Brain microvascular endothelial cell (primary cell): ENCODE measurements at regions not wholly inside any gene's neighbourhood (a gene's known extent, or its start where the extent isn't known, plus 50 kb on each side); places are given as distances from the start of the nearest gene placed in this dataset.

Source experiments
- DNase-seq: peaks from one replicate; pipeline ENCODE4 v3.0.0-alpha.2; 2020
- H3K27ac ChIP-seq: fragments of 250-450 bp; sonication (Bioruptor Pico); 2 replicates; pipeline ENCODE4 v1.5.1; 2020; ENCODE audit warnings: mild to moderate bottlenecking, moderate library complexity
- H3K27me3 ChIP-seq: fragments of 250-450 bp; sonication (Bioruptor Pico); replicated peaks from 2 replicates; pipeline ENCODE4 v1.5.1; 2020; ENCODE audit warnings: mild to moderate bottlenecking
- H3K36me3 ChIP-seq: fragments of 250-450 bp; sonication (Bioruptor Pico); replicated peaks from 2 replicates; pipeline ENCODE4 v1.5.1; 2020; ENCODE audit warnings: mild to moderate bottlenecking
- H3K4me3 ChIP-seq: 2 replicates; pipeline ENCODE4 v1.5.1; 2011; ENCODE audit warnings: low read depth, mild to moderate bottlenecking, control low read depth, low read length, moderate library complexity
- in situ Hi-C: cut with HindIII; loops from 2 replicates; pipeline ENCODE4 v1.10.0; 2017; ENCODE audit warnings: low sequenced_read_pairs, low pct_ligation_motif_present
- TF ChIP-seq, protein P1 (sequence below): IDR thresholded peaks from 2 replicates; pipeline ENCODE4 v1.5.1; 2011; ENCODE audit warnings: low read depth, mild to moderate bottlenecking, moderate library complexity, low read length, control low read depth, inconsistent platforms; ENCODE audit errors: missing control alignments

DNA sequence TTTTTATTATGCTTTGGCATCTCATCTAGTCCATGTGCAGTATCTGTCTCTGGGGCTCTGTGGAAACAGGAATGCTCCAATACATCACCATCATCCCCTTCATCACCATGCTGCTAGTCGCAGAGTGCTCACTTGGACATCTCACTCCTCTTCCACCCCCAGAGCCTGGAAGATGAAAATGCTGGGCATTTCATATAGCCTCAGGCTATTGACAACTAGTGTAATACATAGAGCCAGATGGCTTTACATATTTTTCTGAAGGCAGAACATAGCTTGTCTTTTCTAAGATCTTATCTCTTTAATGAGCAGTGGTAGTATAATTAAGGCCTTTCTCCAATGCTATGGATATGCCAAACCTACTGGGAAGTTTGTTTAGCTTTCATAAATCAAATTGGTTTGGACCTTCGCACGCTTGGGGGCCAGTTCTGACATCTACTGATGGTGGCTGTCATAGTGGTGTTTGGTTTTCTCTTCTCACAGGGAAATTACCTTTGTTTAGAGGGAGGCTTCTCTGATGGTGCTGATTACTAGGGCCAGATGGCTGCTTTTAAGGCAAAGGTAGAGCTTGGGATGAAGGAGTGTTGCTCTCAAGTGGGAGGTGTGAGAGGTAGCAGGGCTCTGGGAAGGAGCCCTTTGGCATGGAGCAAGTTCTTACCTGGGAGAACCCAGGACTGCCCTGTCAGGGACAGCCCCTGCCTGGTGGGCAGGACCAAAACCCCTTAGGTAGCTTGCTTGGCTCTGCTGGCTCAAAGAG lies 63.1 kb upstream of the CXCL14 start:
- Histone ChIP-seq H3K36me3 (no peaks in the 10 kb centered on the region), H3K27me3 (no peaks in the 10 kb centered on the region), H3K27ac (no peak overlapping the region), H3K4me3 (no peak overlapping the region)
- no peak for DNase-seq
- in situ Hi-C loops: no loop called here
- TF ChIP-seq, protein P1, sequence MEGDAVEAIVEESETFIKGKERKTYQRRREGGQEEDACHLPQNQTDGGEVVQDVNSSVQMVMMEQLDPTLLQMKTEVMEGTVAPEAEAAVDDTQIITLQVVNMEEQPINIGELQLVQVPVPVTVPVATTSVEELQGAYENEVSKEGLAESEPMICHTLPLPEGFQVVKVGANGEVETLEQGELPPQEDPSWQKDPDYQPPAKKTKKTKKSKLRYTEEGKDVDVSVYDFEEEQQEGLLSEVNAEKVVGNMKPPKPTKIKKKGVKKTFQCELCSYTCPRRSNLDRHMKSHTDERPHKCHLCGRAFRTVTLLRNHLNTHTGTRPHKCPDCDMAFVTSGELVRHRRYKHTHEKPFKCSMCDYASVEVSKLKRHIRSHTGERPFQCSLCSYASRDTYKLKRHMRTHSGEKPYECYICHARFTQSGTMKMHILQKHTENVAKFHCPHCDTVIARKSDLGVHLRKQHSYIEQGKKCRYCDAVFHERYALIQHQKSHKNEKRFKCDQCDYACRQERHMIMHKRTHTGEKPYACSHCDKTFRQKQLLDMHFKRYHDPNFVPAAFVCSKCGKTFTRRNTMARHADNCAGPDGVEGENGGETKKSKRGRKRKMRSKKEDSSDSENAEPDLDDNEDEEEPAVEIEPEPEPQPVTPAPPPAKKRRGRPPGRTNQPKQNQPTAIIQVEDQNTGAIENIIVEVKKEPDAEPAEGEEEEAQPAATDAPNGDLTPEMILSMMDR: no peak

DNA sequence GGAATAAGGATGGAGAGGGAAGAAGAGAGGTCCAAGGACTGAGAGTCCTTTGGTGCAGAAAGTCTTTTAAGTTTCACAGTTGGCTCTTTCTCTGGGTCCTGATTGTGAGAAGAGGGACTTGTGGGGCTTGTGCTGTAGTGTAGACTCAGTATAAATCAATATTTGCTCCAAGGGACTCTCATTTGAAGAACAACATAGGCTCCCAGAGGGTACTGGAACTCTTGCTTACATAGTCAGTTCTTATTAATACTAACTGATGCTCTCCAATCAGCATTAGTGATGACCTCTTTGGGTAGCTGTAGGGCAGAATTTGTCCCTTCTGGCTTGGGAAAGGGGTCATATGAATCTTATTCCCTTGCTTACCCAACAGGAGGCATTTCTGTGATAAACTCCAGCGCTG lies 62.5 kb upstream of the CXCL14 start:
- in situ Hi-C loops: no loop called here
- no peak overlapping the region for H3K27ac ChIP-seq
- no peak for DNase-seq
- no peak overlapping the region for H3K4me3 ChIP-seq
- TF ChIP-seq, protein P1: no peak
- H3K36me3 ChIP-seq: no peaks in the 10 kb centered on the region
- H3K27me3 ChIP-seq: no peaks in the 10 kb centered on the region

DNA sequence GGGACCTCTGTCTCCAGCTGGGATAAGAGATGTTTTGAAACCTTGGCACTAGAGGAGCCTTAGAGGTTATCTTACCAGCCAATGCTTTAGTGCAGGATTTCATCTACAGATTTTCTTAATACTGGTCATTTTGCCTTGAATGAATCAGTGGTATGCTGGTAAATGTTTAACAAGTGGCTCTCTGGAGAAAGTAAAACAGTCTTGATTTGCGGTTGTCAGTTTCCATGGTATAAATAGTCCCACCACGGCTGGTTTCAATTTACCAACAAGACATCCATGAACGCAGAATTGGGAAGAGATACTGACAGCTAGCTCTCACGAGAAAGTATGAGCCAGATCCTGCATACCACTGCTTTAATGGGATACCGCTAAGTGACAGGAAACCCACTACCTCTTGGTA lies 56.7 kb upstream of the CXCL14 start:
- DNase-seq: no peak
- Histone ChIP-seq H3K4me3 (no peak overlapping the region), H3K36me3 (no peaks in the 10 kb centered on the region), H3K27ac (no peak overlapping the region), H3K27me3 (no peaks in the 10 kb centered on the region)
- in situ Hi-C loops: no loop called here
- TF ChIP-seq, protein P1: no peak

DNA sequence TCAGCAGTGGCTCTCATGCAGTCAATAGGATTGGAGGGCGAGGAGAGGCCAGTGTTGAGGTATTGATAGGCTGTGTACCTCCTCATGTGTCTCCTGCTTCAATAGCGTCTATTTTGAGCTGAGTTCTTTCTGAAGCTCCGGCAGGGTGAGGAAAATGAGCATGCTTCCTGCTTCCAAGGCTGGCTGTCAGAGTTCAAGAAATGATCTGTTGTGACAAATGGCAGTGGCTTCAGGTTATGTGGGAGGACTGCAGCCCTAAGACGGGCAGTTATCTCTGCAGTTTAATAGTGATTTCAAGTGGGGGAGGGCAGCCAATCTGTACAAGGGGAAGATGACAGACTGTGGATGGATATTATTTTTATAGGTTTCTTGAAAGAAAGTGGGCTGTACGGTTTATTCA lies 54.0 kb upstream of the CXCL14 start:
- TF ChIP-seq, protein P1: no peak
- in situ Hi-C loops: no loop called here
- Histone ChIP-seq H3K4me3 (no peak overlapping the region), H3K27ac (no peak overlapping the region), H3K36me3 (no peaks in the 10 kb centered on the region), H3K27me3 (no peaks in the 10 kb centered on the region)
- DNase-seq: no peak

DNA sequence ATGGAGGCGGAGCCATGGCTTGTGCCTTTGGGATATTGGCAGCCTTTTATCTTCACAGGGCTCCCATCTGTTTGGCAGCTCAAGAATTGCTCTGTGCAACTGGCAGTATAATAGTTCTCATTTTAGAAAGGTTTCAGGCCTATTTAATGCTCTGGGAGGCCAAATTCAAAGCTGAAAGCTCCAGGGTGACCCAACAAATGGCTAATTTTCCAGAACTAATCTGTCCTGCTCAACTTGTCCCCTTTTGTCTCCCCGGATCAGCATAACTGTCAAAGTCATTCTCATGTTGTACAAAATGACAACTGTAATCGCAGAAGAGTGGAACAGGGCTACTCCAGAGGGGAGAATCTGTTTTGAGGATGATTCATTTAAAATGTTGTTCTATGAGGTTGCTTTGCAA lies 52.6 kb upstream of the CXCL14 start:
- Histone ChIP-seq H3K27ac (no peak overlapping the region), H3K4me3 (no peak overlapping the region), H3K27me3 (no peaks in the 10 kb centered on the region), H3K36me3 (no peaks in the 10 kb centered on the region)
- DNase-seq: no peak
- TF ChIP-seq, protein P1: no peak
- in situ Hi-C loops: no loop called here

DNA sequence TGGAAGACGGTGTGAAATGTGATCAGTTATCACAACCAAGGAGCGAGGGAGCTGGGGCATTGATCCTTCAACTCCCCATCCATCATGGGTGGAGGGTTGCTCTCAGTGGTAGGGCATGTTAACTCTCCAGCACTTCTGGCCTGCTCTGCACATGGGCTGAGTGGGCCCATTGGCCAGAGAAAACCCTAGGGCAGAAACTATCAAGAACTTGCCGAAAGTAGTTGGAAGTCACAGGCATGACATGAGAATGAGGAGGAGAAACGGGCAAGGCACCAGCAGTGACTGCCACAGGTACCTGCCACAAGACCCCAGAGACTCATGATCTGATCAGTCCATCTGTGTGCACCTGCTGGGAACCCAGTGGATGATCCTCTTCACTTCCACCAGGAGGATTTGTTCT lies 50.9 kb upstream of the CXCL14 start:
- no peak overlapping the region for H3K4me3 ChIP-seq
- DNase-seq: no peak
- H3K27me3 ChIP-seq: no peaks in the 10 kb centered on the region
- no peak overlapping the region for H3K27ac ChIP-seq
- H3K36me3 ChIP-seq: no peaks in the 10 kb centered on the region
- in situ Hi-C loops: no loop called here
- TF ChIP-seq, protein P1: no peak
